ENCODE measurements at regions not wholly inside any gene's neighbourhood (a gene's known extent, or its start where the extent isn't known, plus 50 kb on each side); places are given as distances from the start of the nearest gene placed in this dataset.
"Not testable (repeated sequence)": the region's sequence is repeated elsewhere in the genome, so short reads cannot be mapped to it uniquely, and the experiment has no call there.

GRCh38 chr2:171266102-171266501, 105.4 kb upstream of the TLK1 start:
- no peak for DNase-seq (ENCODE audit: low spot score)

DNA sequence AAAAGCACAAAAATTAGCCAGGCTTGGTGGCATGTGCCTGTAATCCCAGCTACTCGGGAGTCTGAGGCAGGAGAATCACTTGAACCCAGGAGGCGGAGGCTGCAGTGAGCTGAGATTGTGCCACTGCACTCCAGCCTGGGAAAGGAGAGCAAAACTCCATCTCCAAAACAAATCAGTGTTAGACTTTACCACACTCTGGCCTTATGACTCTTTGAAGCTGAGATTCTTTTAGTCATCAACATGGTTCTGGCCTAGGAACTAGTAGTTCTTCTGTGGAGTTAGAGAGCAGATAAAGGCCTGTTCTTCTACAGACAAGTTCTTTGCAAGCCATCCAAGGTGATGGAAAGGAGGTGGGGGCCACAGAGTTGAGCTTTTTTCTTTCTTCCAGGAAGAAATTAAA, 100.8 kb upstream of the TLK1 start:
- DNase-seq (ENCODE audit: low spot score): not testable (repeated sequence)

GRCh38 chr2:171260471-171261424, 100.1 kb upstream of the TLK1 start:
- no peak for DNase-seq (ENCODE audit: low spot score)

- no peak for DNase-seq (ENCODE audit: low spot score)
Observed at GRCh38 chr2:171254666-171255065, 94.0 kb upstream of the TLK1 start.

DNA sequence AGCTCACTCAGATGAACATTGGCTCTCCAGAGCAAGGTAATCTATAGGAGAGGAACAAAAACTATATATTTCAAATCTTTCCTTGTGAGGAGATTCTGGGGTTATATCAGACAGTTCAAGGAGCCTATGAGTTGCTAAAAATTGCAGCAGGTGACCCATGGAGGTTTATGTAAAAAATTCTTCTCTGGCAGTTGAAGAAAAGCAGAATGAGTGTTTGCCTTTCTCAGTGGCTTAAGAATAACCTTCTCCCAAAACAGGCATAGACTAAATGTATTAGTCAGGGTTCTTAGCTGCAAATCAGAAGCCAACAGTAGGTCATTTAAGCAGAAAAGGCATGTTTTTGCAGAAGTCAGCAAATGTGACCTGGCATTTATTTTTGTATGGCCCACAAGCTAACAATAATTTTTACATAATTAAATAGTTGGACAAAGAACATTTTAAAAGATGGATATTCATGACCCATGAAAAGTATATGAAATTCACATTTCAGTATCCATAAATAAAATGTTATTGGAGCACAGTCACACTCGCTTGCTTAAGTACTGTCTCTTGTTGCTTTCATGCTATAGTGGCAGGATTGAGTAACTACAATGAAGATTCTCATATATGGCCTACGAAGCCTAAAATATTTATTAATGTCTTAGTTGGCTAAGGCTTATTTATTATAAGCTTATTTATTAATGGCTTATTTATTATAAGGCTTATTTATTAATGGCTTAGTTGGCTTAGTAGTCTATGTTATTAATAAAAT, 93.4 kb upstream of the TLK1 start:
- DNase-seq (ENCODE audit: low spot score): no peak

DNA sequence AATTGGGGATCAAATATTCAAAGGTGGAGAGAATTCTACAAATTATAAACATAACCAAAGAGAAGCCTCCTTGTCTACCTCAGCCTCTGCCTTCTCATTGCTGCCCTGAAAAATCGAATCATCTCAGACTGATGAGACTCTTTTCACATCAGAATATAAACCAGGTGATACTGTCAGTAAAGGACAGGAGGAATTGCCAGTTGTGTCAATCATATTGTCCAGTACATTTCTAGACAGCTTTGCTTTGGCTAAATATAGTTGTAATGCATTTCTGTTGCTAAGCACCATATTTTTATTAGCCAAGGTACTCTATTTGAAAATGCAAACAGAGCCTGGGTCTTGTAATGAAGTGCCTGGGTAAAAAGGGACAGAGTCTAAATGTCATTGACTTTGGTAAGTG, 92.6 kb upstream of the TLK1 start:
- no peak for DNase-seq (ENCODE audit: low spot score)

- DNase-seq (ENCODE audit: low spot score): no peak
Observed at GRCh38 chr2:171249689-171250088, 89.0 kb upstream of the TLK1 start.

DNA sequence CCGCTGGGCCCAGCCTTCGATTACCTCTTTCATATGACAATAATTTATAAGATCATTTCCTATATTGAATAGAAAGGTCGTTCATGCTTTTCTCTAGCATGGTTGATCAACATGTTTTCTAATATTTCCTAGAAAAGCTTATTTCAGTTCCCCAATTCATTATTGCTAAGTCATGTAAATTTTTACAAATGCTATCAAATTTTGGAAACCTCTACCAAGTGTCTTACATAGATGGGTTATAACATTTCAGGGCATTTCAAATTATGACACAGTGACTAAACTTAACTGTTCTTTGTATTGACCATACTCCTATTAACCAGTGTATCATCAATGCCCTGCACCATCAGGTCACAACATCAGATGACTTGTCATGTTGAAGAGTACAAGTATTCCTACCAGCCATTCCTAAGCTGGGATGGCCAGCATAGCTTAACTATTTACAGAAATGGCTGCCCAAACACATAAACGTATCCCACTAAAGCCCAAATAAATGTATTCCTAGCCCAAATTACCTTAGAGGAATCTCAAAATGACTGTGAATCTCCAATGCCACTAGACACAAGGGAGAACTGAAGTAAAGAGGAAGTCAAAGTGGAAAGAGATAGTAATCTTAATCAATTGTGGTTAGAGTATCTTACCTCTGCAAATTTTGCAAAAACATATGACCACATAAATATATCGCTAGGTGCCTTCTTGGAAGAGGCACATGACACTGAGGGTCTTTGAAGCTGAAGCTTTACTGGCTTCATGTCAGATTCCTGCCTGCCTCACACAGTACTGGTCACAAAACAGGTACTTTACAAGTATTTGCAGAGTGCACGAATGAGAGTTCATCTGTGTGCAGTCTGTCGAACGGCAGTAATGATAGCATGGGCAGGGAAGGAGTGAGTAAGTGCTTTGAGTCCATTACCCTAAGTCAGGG, 87.3 kb upstream of the TLK1 start:
- no peak for DNase-seq (ENCODE audit: low spot score)

DNA sequence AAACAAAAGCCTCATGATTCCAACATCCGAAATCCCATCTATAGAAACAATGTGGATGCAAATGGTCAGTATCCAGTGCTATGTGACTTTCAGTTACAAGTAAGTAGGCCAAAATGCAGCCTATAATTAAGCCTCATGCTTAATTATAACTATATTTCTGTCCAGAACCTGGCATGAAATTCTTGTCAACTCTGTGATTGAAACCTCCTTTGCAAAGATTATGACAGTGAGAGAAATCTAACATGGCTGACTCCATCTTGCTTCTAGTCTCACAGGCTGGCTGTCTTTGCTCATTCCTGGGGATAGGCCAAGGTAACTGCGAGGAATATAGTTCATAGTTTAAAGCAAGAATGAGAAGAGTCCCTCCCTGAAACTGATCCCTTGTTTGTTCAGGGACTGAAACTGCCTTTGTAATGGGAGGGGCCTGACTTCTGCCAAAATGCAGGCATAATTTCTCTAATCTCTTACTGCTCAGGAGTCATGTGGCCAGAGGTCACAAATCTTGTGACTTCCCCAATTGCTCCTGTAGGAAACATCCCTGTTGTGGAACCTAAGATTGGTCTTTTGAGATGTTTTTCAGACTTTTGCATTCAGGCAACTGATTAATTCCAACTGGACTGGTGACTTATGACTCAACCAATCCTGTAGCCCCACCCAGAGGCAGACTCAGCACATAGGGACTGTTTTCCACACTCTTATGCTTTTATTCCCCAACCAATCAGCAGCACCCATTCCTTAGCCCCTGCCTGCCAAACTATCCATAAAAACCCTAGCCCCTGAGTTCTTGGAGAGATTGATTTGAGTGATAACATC, 84.5 kb upstream of the TLK1 start:
- DNase-seq (ENCODE audit: low spot score): no peak

- DNase-seq (ENCODE audit: low spot score): no peak
Observed at GRCh38 chr2:171244466-171244969, 83.8 kb upstream of the TLK1 start.

GRCh38 chr2:171241771-171242170, 81.1 kb upstream of the TLK1 start:
- DNase-seq (ENCODE audit: low spot score): no peak

DNA sequence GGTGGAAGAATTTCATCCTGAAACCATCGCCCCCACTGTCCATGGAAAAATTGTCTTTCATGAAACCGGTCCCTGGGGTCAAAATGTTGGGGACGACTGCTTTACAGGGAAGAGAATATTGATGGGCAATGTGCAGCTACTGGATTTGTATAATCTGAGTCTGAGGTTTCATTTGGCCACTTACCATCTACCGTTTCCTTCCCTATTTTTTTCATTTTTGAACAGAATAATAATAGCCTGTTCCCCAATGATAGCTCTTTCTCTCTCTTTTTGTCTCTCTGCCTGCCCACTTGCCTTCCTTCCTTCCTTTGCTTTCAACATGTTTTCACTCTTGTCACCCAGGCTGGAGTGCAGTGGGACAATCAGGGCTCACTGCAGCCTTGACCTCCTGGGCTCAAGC, 78.3 kb upstream of the TLK1 start:
- no peak for DNase-seq (ENCODE audit: low spot score)

GRCh38 chr2:171237751-171238505, 77.2 kb upstream of the TLK1 start:
- no peak for DNase-seq (ENCODE audit: low spot score)

GRCh38 chr2:171235262-171235881, 74.7 kb upstream of the TLK1 start:
- DNase-seq (ENCODE audit: low spot score): no peak

DNA sequence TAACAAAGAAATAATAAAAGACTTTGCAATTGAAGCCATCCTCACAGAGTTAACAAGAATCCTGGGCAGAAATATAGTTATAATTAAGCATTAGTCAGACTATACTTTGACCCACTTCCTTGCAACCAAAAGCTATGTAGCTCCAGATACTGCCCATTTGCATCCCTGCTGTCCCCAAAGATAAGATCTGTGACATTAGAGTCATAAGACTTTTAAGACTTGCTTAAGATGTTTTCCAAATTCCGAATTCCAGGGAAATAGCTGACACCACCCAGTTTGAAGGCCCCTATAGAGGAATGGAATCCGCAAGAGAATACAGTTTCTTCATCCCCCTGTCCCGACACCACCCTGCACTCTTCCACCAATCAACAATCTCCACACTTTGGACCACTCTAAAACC, 69.5 kb upstream of the TLK1 start:
- DNase-seq (ENCODE audit: low spot score): no peak

GRCh38 chr2:171228826-171229225, 68.1 kb upstream of the TLK1 start:
- no peak for DNase-seq (ENCODE audit: low spot score)

DNA sequence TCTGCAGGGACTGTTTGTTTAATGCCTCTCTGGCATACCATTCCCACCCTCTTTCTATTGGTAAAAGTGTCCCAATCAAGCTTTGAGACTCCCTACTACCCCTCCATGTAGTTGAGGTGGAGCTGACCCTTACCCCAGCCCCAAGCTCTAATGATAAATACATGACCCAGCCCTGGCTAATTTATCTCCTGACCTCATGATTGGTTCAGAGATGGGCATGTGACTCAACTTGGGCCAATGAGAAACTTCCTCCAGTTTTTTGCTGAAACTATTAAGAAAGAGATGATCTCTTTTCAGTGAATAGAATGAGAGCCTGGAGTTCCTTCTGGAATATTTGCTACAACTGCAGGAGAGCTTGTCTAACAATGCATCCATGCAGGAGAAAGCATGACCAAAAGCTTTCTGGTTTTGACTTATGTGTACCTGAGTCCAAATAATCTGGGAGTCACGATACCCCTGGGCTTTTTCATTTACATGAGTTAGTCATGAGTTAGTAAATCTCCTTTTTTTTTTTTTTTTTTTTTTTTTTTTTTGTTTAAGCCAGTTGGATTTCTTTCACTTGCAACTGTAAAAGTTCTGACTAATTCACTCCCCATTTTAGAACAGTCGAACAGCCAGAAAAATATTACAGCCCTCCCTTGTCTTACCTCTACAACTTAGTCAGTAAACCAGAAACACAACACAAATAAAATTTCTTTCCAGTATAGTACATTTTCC, 66.5 kb upstream of the TLK1 start:
- DNase-seq (ENCODE audit: low spot score): no peak

- DNase-seq (ENCODE audit: low spot score): no peak
Observed at GRCh38 chr2:171226461-171226860, 65.8 kb upstream of the TLK1 start.

DNA sequence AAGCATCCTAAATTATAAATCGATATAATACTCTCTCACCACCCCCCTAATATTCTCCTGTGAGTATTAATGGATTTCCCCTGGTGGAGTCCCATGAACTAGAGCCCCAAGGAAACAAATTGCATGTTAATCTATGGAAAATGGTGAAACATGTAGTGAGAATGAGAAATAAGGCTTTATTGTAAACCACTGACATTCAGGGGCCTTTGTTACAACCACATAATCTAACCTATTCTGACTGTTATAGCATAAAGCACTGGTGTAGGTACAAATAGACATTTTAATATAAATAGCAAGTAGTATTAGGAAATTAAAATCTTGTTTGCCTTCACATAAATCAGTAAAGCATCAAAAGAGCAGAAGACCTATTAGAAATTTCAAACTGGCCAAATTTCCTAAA, 65.3 kb upstream of the TLK1 start:
- DNase-seq (ENCODE audit: low spot score): no peak

Data from NAMALWA (cell line).